Adrenal gland (tissue), 5 donors: ENCODE measurements at regions not wholly inside any gene's neighbourhood (a gene's known extent, or its start where the extent isn't known, plus 50 kb on each side); places are given as distances from the start of the nearest gene placed in this dataset.

Experiments
- POLR2A ChIP-seq, 2 donors: fragments of 450-650 bp; IDR thresholded peaks; one replicate each; pipeline ENCODE4 v1.6.1; 2017; ENCODE audit warnings: antibody characterized with exemption in 2 of 2, mild to moderate bottlenecking in 2 of 2, moderate library complexity in 1 of 2
- TF ChIP-seq, protein P1 (sequence below), 6 experiments: fragments of 450-650 bp in 4 of 6; fragments of 200-600 bp in 2 of 6; sonication (generic) in 1 of 6; IDR thresholded peaks; 1 replicate in 5 of 6; 2 replicates in 1 of 6; pipeline versions ENCODE4 v1.5.1 to v1.8.0; 2016 to 2021; ENCODE audit warnings: antibody characterized with exemption in 6 of 6, mild to moderate bottlenecking in 2 of 6, moderate library complexity in 1 of 6
- donor health status: DM: no; HTN: no; CAD: no.

DNA sequence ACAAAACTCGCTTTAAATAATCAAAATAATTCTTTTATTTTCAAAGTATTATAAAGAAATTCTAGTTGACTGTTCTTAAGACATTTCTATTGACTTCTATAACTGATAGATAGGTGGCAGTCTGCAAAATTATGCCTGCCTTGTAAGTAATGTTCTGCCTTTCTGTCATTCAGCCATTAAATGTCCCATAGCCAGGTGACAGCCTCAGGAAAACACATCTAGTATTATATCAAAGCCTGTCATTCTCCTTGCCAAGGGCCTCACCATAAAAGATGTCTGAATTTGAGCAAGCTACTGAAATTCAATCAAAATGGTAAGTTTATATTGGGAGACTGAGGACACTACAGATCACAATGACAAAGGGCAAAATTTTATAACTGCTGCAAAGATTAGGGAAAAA lies 170.4 kb upstream of the COX7C start:
- TF ChIP-seq, protein P1, sequence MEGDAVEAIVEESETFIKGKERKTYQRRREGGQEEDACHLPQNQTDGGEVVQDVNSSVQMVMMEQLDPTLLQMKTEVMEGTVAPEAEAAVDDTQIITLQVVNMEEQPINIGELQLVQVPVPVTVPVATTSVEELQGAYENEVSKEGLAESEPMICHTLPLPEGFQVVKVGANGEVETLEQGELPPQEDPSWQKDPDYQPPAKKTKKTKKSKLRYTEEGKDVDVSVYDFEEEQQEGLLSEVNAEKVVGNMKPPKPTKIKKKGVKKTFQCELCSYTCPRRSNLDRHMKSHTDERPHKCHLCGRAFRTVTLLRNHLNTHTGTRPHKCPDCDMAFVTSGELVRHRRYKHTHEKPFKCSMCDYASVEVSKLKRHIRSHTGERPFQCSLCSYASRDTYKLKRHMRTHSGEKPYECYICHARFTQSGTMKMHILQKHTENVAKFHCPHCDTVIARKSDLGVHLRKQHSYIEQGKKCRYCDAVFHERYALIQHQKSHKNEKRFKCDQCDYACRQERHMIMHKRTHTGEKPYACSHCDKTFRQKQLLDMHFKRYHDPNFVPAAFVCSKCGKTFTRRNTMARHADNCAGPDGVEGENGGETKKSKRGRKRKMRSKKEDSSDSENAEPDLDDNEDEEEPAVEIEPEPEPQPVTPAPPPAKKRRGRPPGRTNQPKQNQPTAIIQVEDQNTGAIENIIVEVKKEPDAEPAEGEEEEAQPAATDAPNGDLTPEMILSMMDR (IDR thresholded peaks at IDR 0.05): no peak
- no peak for TF ChIP-seq POLR2A (IDR thresholded peaks at IDR 0.05)
